Pancreas (tissue), 10 donors: ENCODE measurements at regions not wholly inside any gene's neighbourhood (a gene's known extent, or its start where the extent isn't known, plus 50 kb on each side); places are given as distances from the start of the nearest gene placed in this dataset.

Experiments used
- ATAC-seq, 4 donors: fragments of 200-7000 bp; cut with Tn5 transposase; one replicate each; pipeline versions ENCODE4 v1.8.0 to v1.9.1; 2020; ENCODE audit warnings: mild to moderate bottlenecking in 4 of 4, moderate library complexity in 4 of 4
- DNase-seq, 6 donors: peaks; one replicate each; pipeline ENCODE4 v3.0.0-alpha.2; 2020
- FAIRE-seq: peaks from 2 replicates; lab custom pipeline; 2012; peaks lifted over from hg19 to GRCh38; lab: Jason Lieb, UNC
- H3K27ac ChIP-seq, 4 donors: fragments of 200-600 bp; sonication (generic); 1 replicate in 3 of 4; 2 replicates in 1 of 4; pipeline versions ENCODE4 v1.5.0 to v1.8.0; 2020
- H3K27me3 ChIP-seq, 4 donors: fragments of 200-600 bp; one replicate each; pipeline ENCODE4 v1.8.0; 2021
- H3K36me3 ChIP-seq, 3 donors: fragments of 200-600 bp; sonication (generic) in 1 of 3; one replicate each; pipeline versions ENCODE4 v1.5.0 to v1.8.0; 2020 to 2021
- H3K4me1 ChIP-seq, 3 donors: fragments of 200-600 bp; one replicate each; pipeline ENCODE4 v1.8.0; 2021
- H3K4me3 ChIP-seq, 4 donors: fragments of 200-600 bp; sonication (generic) in 2 of 4; one replicate each; pipeline versions ENCODE4 v1.5.0 to v1.8.0; 2020 to 2021
- H3K9me3 ChIP-seq, 4 donors: fragments of 200-600 bp; one replicate each; pipeline ENCODE4 v1.8.0; 2021
- WGBS, 2 donors: extraction: QIAGEN DNeasy Blood & Tissue Kit; methylation state at CpG; one replicate each; pipeline ENCODE4 v1.1.7; 2013; 5-methylcytosine and 5-hydroxymethylcytosine counted together
- intact Hi-C, 3 donors: fragments of 100-400 bp; cut with DNase I; formaldehyde crosslinking; loops; one replicate each; pipeline versions ENCODE4 v1.11.1 to v1.14.2; 2022
- TF ChIP-seq, protein P1 (sequence below), 4 donors: fragments of 200-600 bp; sonication (generic) in 3 of 4; IDR thresholded peaks; one replicate each; pipeline versions ENCODE4 v1.5.0 to v1.8.0; 2021; ENCODE audit warnings: antibody characterized with exemption in 4 of 4
- donor health status: healthy with polysubstance abuse.
- donor health status: DM: no; HTN: no; CAD: no; lungs with moderate emphysema.
- donor health status: DM: no; HTN: no; CAD: no.
- donor health status: control.
- donor health status: control.
- donor health status: Bipolar disorder and iron deficiency.
- donor health status: DM: yes; HTN: yes; CAD: no.
- donor health status: DM: no; HTN: no; CAD: no.
- donor health status: DM: no; HTN: no; CAD: no.
- donor health status: DM: yes; HTN: yes; CAD: no.

DNA sequence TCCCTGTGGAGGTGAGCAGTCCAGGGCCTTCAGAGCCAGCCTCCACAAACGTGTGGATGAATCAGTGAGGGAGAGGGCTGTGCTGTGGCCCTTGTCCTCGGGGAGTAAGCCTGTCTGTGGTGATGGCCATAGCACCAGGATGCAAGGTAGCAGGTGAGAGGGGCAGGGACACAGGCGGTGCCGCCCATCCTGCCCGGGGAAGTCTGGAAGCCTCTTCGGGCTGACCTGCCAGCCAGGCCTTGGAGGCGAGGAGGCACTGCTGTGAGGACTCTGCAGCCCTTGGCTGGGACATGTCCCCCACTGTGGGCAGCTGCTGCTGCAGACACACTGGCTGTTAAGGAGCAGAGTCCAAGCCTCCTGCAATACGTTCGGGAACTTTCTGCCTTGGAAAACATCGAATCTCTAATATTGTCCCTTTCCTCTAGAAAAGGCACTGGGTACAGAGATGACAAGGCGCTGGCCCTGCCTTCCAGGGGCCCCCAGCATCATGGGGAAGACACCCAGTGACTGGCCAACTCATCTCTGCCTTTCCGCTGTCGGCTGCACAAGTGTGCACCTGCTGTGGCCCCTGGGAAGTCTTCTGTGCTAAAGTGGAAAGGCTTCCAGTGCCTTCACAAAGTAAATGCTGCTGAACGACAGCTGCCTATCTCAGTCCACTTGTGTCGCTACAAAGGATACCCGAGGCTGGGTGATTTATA, 101.4 kb downstream of the ADRA2C start:
- TF ChIP-seq, protein P1, sequence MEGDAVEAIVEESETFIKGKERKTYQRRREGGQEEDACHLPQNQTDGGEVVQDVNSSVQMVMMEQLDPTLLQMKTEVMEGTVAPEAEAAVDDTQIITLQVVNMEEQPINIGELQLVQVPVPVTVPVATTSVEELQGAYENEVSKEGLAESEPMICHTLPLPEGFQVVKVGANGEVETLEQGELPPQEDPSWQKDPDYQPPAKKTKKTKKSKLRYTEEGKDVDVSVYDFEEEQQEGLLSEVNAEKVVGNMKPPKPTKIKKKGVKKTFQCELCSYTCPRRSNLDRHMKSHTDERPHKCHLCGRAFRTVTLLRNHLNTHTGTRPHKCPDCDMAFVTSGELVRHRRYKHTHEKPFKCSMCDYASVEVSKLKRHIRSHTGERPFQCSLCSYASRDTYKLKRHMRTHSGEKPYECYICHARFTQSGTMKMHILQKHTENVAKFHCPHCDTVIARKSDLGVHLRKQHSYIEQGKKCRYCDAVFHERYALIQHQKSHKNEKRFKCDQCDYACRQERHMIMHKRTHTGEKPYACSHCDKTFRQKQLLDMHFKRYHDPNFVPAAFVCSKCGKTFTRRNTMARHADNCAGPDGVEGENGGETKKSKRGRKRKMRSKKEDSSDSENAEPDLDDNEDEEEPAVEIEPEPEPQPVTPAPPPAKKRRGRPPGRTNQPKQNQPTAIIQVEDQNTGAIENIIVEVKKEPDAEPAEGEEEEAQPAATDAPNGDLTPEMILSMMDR (IDR thresholded peaks at IDR 0.05) = no peak
- no peaks in the 10 kb centered on the region for H3K4me1 ChIP-seq
- 78 to 86% methylated on average over 16 of the region's 16 CpGs for WGBS, 2 donors
- no peaks in the 10 kb centered on the region for H3K36me3 ChIP-seq
- ATAC-seq (no peak), DNase-seq (peak in 1 of 6 donors; percentile 5), FAIRE-seq (no peak)
- intact Hi-C loops = no loop called here
- H3K27ac ChIP-seq = no peak overlapping the region
- H3K27me3 ChIP-seq = peaks cover 0 to 5% (median 0%) of the 10 kb centered on the region in 4 donors
- no peak overlapping the region for H3K4me3 ChIP-seq
- no peaks in the 10 kb centered on the region for H3K9me3 ChIP-seq

DNA sequence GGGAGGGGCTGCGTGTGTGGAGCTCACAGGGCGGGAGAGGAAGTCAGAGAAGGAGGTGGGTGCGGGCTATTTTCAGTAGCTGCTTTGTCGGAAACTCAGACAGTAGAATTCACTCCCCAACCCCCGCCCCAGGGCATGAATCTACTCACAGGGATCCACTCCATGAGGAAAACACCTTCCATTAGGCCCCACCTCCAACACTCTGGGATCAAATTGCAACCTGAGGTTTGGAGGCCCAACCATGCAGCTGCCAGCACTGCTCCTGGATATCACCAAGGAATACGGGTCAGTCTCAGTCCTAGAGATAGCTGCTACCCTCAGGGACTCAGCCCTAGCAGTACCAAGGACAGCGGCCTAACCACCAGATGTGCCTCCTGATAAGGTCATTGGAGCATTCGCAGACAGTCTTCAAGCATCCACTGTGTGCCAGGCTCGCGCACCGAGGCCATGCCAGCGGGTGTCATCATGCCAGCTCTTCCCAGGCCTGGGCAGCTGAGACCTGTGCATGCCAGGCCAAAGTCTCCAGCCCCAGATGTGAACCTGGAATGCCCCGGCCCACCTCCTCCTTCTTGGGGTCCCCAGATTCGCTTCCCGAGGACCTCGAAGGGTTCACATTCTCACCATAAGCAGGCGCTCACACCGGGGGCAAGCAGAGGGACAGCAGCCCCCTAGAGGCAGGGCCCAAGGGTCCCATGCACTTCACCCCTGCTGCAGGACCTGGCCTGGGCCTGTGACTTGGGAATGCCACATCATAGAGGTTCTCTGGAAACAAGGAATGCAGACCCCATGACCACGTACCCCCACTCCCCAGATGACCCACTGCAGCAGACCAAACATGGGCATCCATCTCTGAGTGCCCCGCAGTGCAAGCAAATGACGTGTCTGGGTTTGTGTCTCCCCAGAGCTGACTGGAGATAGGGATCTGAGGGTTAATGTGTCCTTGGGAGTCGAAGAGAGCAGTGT, 102.3 kb downstream of the ADRA2C start:
- Histone ChIP-seq H3K4me1 (no peaks in the 10 kb centered on the region), H3K4me3 (no peak overlapping the region), H3K27me3 (peaks cover 0 to 8% (median 0%) of the 10 kb centered on the region in 4 donors), H3K9me3 (no peaks in the 10 kb centered on the region), H3K27ac (no peak overlapping the region), H3K36me3 (no peaks in the 10 kb centered on the region)
- intact Hi-C loops = no loop called here
- TF ChIP-seq, protein P1 (IDR thresholded peaks at IDR 0.05) = no peak
- no peak for FAIRE-seq
- no peak for ATAC-seq
- WGBS, 2 donors = 70% methylated on average over 22 of the region's 22 CpGs
- peak in 1 of 6 donors; percentile 9 for DNase-seq

- no peaks in the 10 kb centered on the region for H3K9me3 ChIP-seq
- 75 to 84% methylated on average over 7 of the region's 7 CpGs for WGBS, 2 donors
Observed at GRCh38 chr4:3869174-3869572, 103.0 kb downstream of the ADRA2C start.

GRCh38 chr4:3869661-3870566, 103.7 kb downstream of the ADRA2C start:
- H3K4me3 ChIP-seq = no peak overlapping the region
- TF ChIP-seq, protein P1 (IDR thresholded peaks at IDR 0.05) = no peak
- H3K27ac ChIP-seq = no peak overlapping the region
- peaks cover 0 to 8% (median 0%) of the 10 kb centered on the region in 4 donors for H3K27me3 ChIP-seq
- no peaks in the 10 kb centered on the region for H3K36me3 ChIP-seq
- no peaks in the 10 kb centered on the region for H3K4me1 ChIP-seq
- WGBS, 2 donors = 61 to 72% methylated on average over 22 of the region's 22 CpGs
- DNase-seq (peak in 1 of 6 donors; percentile 9), FAIRE-seq (no peak), ATAC-seq (no peak)
- H3K9me3 ChIP-seq = no peaks in the 10 kb centered on the region
- intact Hi-C loops = loop anchor here in 1 of 3 donors (10.0 kb wide), 1 partner anchor 115 kb away; no protein-coding TSS in a partner anchor

More at GRCh38 chr4:3869174-3869572, 103.0 kb downstream of the ADRA2C start:
- no peaks in the 10 kb centered on the region for H3K36me3 ChIP-seq
- ATAC-seq (no peak), DNase-seq (no peak), FAIRE-seq (no peak)
- H3K4me1 ChIP-seq = no peaks in the 10 kb centered on the region
- peaks cover 0 to 8% (median 0%) of the 10 kb centered on the region in 4 donors for H3K27me3 ChIP-seq
- intact Hi-C loops = no loop called here
- no peak overlapping the region for H3K4me3 ChIP-seq
- no peak overlapping the region for H3K27ac ChIP-seq
- TF ChIP-seq, protein P1 (IDR thresholded peaks at IDR 0.05) = no peak
